OCI-LY1 (cell line): ENCODE measurements at regions not wholly inside any gene's neighbourhood (a gene's known extent, or its start where the extent isn't known, plus 50 kb on each side); places are given as distances from the start of the nearest gene placed in this dataset.

Experiments used
- H2AFZ ChIP-seq: fragments of 200-600 bp; sonication (generic), shearing (Covaris generic); 2 replicates; pipeline ENCODE4 v1.6.0; 2014; ENCODE audit warnings: antibody characterized with exemption, mild to moderate bottlenecking, low read length
- H3F3A ChIP-seq: fragments of 200-600 bp; sonication (generic), shearing (Covaris generic); 2 replicates; pipeline ENCODE4 v1.6.0; 2014; ENCODE audit warnings: mild to moderate bottlenecking, antibody characterized with exemption, low read length, moderate library complexity; ENCODE audit not compliant: insufficient read depth
- H3K27ac ChIP-seq: fragments of 200-600 bp; sonication (generic); 2 replicates; pipeline ENCODE4 v1.5.1; 2014; ENCODE audit warnings: low read length, mixed run types, mild to moderate bottlenecking, low read depth; ENCODE audit not compliant: poor library complexity, severe bottlenecking
- H3K27me3 ChIP-seq: fragments of 200-600 bp; sonication (generic); 2 replicates; pipeline ENCODE4 v1.6.0; 2014; ENCODE audit warnings: antibody characterized with exemption, mild to moderate bottlenecking, low read length, moderate library complexity; ENCODE audit not compliant: insufficient read depth
- H3K36me3 ChIP-seq: fragments of 200-600 bp; sonication (generic); 2 replicates; pipeline ENCODE4 v1.6.1; 2014; ENCODE audit warnings: mild to moderate bottlenecking, antibody characterized with exemption, low read length, moderate library complexity, mixed read lengths; ENCODE audit not compliant: insufficient read depth
- H3K4me1 ChIP-seq: fragments of 200-600 bp; sonication (generic); 2 replicates; pipeline ENCODE4 v1.5.1; 2014; ENCODE audit warnings: mild to moderate bottlenecking, low read length, moderate library complexity; ENCODE audit not compliant: insufficient read depth, severe bottlenecking
- H3K4me2 ChIP-seq: fragments of 200-600 bp; sonication (generic), shearing (Covaris generic); 2 replicates; pipeline ENCODE4 v1.6.1; 2014; ENCODE audit warnings: low read length
- H3K4me3 ChIP-seq: fragments of 200-600 bp; sonication (generic); 2 replicates; pipeline ENCODE4 v1.5.1; 2014; ENCODE audit warnings: low read length, low read depth, mild to moderate bottlenecking, mixed read lengths; ENCODE audit not compliant: poor library complexity, severe bottlenecking
- H3K79me2 ChIP-seq: fragments of 200-600 bp; shearing (Covaris generic); 2 replicates; pipeline ENCODE4 v1.6.1; 2016; ENCODE audit warnings: mixed run types, low read length, mixed read lengths; ENCODE audit not compliant: insufficient read depth
- H3K9ac ChIP-seq: fragments of 200-600 bp; sonication (generic), shearing (Covaris generic); 2 replicates; pipeline ENCODE4 v1.6.1; 2014; ENCODE audit warnings: mild to moderate bottlenecking, low read length, mixed read lengths
- H3K9me2 ChIP-seq: fragments of 200-600 bp; sonication (generic), shearing (Covaris generic); 2 replicates; pipeline ENCODE4 v1.6.1; 2014; ENCODE audit warnings: low read depth, mild to moderate bottlenecking, low read length, mixed read lengths
- H3K9me3 ChIP-seq: fragments of 200-600 bp; shearing (Covaris generic); 2 replicates; pipeline ENCODE4 v1.6.1; 2014; ENCODE audit warnings: low read length, mixed read lengths
- H4K20me1 ChIP-seq: fragments of 200-600 bp; sonication (generic), shearing (Covaris generic); 2 replicates; pipeline ENCODE4 v1.6.0; 2016; ENCODE audit warnings: mild to moderate bottlenecking, low read length; ENCODE audit not compliant: insufficient read depth
- CTCF ChIP-seq: fragments of 200-600 bp; sonication (generic), shearing (Covaris generic); IDR thresholded peaks from 2 replicates; pipeline ENCODE4 v1.5.1; 2017; ENCODE audit warnings: mild to moderate bottlenecking, antibody characterized with exemption, low read length, moderate library complexity, mixed read lengths
- EZH2 ChIP-seq: fragments of 200-600 bp; sonication (generic), shearing (Covaris generic); IDR thresholded peaks from 2 replicates; pipeline ENCODE4 v1.8.0; 2017; ENCODE audit warnings: borderline replicate concordance, mixed run types, mild to moderate bottlenecking, antibody characterized with exemption, low read length, moderate library complexity, mixed read lengths

- no peak overlapping the region for H2AFZ ChIP-seq
- no peak overlapping the region for H3K27ac ChIP-seq
- no peak overlapping the region for H3K4me2 ChIP-seq
- no peaks in the 10 kb centered on the region for H3K9me3 ChIP-seq
- no peaks in the 10 kb centered on the region for H3K36me3 ChIP-seq
- H3K4me1 ChIP-seq = no peaks in the 10 kb centered on the region
- no peaks in the 10 kb centered on the region for H3K9me2 ChIP-seq
- H3K79me2 ChIP-seq = no peaks in the 10 kb centered on the region
- H3F3A ChIP-seq = no peaks in the 10 kb centered on the region
- no peak overlapping the region for H3K9ac ChIP-seq
- no peak overlapping the region for H3K4me3 ChIP-seq
- TF ChIP-seq EZH2 = no peak
- peak; percentile 71 for TF ChIP-seq CTCF
- H4K20me1 ChIP-seq = no peaks in the 10 kb centered on the region
- H3K27me3 ChIP-seq = no peaks in the 10 kb centered on the region
Measured at GRCh38 chr3:161854232-161854771, 357.7 kb downstream of the OTOL1 start.

GRCh38 chr3:161859057-161859456 lies 362.4 kb downstream of the OTOL1 start:
- H3K9ac ChIP-seq = no peak overlapping the region
- no peak for TF ChIP-seq EZH2
- TF ChIP-seq CTCF = no peak
- H3K4me2 ChIP-seq = no peak overlapping the region

GRCh38 chr3:161859865-161860450 lies 363.4 kb downstream of the OTOL1 start:
- Histone ChIP-seq H3K9me3 (no peaks in the 10 kb centered on the region), H3K79me2 (no peaks in the 10 kb centered on the region), H3K4me1 (no peaks in the 10 kb centered on the region), H3K27me3 (no peaks in the 10 kb centered on the region), H3K27ac (no peak overlapping the region), H3K4me3 (no peak overlapping the region), H3K36me3 (no peaks in the 10 kb centered on the region), H4K20me1 (no peaks in the 10 kb centered on the region), H3K4me2 (no peak overlapping the region), H3F3A (no peaks in the 10 kb centered on the region), H3K9ac (no peak overlapping the region), H2AFZ (no peak overlapping the region), H3K9me2 (no peaks in the 10 kb centered on the region)
- TF ChIP-seq CTCF (no peak), EZH2 (no peak)

More at GRCh38 chr3:161859057-161859456, 362.4 kb downstream of the OTOL1 start:
- H4K20me1 ChIP-seq = no peaks in the 10 kb centered on the region
- no peaks in the 10 kb centered on the region for H3K36me3 ChIP-seq
- no peaks in the 10 kb centered on the region for H3F3A ChIP-seq
- H2AFZ ChIP-seq = no peak overlapping the region
- H3K27ac ChIP-seq = no peak overlapping the region
- no peaks in the 10 kb centered on the region for H3K9me3 ChIP-seq
- no peaks in the 10 kb centered on the region for H3K79me2 ChIP-seq
- no peaks in the 10 kb centered on the region for H3K27me3 ChIP-seq
- H3K4me3 ChIP-seq = no peak overlapping the region
- no peaks in the 10 kb centered on the region for H3K9me2 ChIP-seq
- no peaks in the 10 kb centered on the region for H3K4me1 ChIP-seq
